Fibroblast of lung (primary cell): ENCODE measurements at regions not wholly inside any gene's neighbourhood (a gene's known extent, or its start where the extent isn't known, plus 50 kb on each side); places are given as distances from the start of the nearest gene placed in this dataset.

Experiments
- DNase-seq, 2 donors: peaks; one replicate each; pipeline versions ENCODE4 v3.0.0 to v3.0.0-alpha.2; 2010; ENCODE audit warnings: low read depth in 2 of 2
- H2AFZ ChIP-seq: 2 replicates; pipeline ENCODE4 v1.5.1; 2012; ENCODE audit warnings: low read length, control low read depth, inconsistent platforms
- H3K27ac ChIP-seq: 2 replicates; pipeline ENCODE4 v1.5.1; 2011; ENCODE audit warnings: low read length, control low read depth; ENCODE audit not compliant: insufficient read depth
- H3K27me3 ChIP-seq: 2 replicates; pipeline ENCODE4 v1.5.1; 2011; ENCODE audit warnings: mild to moderate bottlenecking, low read length; ENCODE audit not compliant: control insufficient read depth, insufficient read depth
- H3K36me3 ChIP-seq: 2 replicates; pipeline ENCODE4 v1.5.1; 2011; ENCODE audit warnings: low read length; ENCODE audit not compliant: control insufficient read depth, insufficient read depth
- H3K4me1 ChIP-seq: 2 replicates; pipeline ENCODE4 v1.5.1; 2011; ENCODE audit warnings: low read length; ENCODE audit not compliant: control insufficient read depth, insufficient read depth; ENCODE audit errors: extremely low read depth
- H3K4me2 ChIP-seq: 2 replicates; pipeline ENCODE4 v1.5.1; 2011; ENCODE audit warnings: low read length, control low read depth; ENCODE audit not compliant: insufficient read depth; ENCODE audit errors: extremely low read depth
- H3K4me3 ChIP-seq, 4 experiments: fragments of 200-600 bp in 1 of 4; sonication (generic) in 1 of 4; replicated peaks in 1 of 4; 2 replicates each; pipeline ENCODE4 v1.5.1; 2011 to 2016; ENCODE audit warnings: low read length in 4 of 4, low read depth in 3 of 4, mild to moderate bottlenecking in 3 of 4, control low read depth in 2 of 4, inconsistent platforms in 1 of 4, mixed read lengths in 1 of 4; ENCODE audit not compliant: insufficient read depth in 1 of 4; ENCODE audit errors: control extremely low read depth in 1 of 4
- H3K79me2 ChIP-seq: 2 replicates; pipeline ENCODE4 v1.5.1; 2012; ENCODE audit warnings: mild to moderate bottlenecking, low read length, inconsistent platforms; ENCODE audit not compliant: control insufficient read depth, insufficient read depth
- H3K9ac ChIP-seq: 2 replicates; pipeline ENCODE4 v1.5.1; 2011; ENCODE audit warnings: mild to moderate bottlenecking, low read length, control low read depth; ENCODE audit not compliant: insufficient read depth
- H3K9me3 ChIP-seq: 2 replicates; pipeline ENCODE4 v1.5.1; 2012; ENCODE audit warnings: low read depth, low read length; ENCODE audit not compliant: control insufficient read depth, insufficient read depth
- H4K20me1 ChIP-seq: 2 replicates; pipeline ENCODE4 v1.5.1; 2011; ENCODE audit warnings: low read length; ENCODE audit not compliant: control insufficient read depth, insufficient read depth; ENCODE audit errors: extremely low read depth
- CTCF ChIP-seq, 2 donors: IDR thresholded peaks in 1 of 2; conservative IDR thresholded peaks in 1 of 2; 1 replicate in 1 of 2; 2 replicates in 1 of 2; pipeline ENCODE4 v1.5.1; 2011 to 2012; ENCODE audit warnings: low read length in 2 of 2, control low read depth in 1 of 2, inconsistent platforms in 1 of 2, low read depth in 1 of 2, mild to moderate bottlenecking in 1 of 2
- EZH2 ChIP-seq: IDR thresholded peaks from 2 replicates; pipeline ENCODE4 v1.5.1; 2012; ENCODE audit warnings: low read length, control low read depth, mild to moderate bottlenecking; ENCODE audit errors: missing control alignments

DNA sequence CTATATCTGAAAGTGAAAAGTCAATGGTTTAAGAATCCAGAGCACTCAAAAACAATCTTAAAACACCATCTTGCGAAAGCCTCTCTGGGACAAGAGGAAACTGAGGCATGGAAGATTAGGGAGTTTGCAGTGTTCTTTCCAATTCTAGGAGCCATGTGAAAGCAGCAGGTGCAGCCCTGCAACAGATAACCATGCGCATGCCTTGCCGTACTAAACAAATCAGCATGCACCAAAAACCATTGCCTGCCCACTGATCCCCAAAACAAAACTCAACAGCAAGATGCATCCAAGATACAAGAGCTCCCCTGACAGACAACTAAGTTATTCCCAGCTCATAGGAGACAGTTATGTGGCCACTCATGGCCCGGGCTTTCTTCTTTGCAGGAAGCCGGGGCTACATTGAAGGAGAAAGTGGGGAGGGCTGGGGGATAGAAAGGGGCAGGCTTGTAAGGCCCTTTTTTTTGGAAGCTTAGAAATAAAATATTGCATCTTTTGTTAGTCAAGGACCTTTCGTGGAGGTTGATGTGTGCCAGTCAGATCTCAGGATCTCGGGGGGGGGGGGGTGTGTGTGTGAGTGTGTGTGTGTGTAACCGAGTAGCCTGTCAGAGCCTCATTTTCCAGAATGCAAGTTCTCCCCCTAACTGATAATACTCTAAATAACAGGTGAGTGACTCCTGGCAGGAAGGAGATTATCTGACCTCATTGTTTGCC is 178.4 kb downstream of the MBOAT1 start:
- Histone ChIP-seq H2AFZ (no peak overlapping the region), H3K4me1 (no peaks in the 10 kb centered on the region), H3K9me3 (no peaks in the 10 kb centered on the region), H3K9ac (no peak overlapping the region), H3K4me3 (no peak overlapping the region), H3K27ac (no peak overlapping the region), H3K4me2 (no peak overlapping the region), H3K79me2 (no peaks in the 10 kb centered on the region), H3K27me3 (no peaks in the 10 kb centered on the region), H4K20me1 (no peaks in the 10 kb centered on the region), H3K36me3 (no peaks in the 10 kb centered on the region)
- TF ChIP-seq EZH2 (no peak), CTCF (conservative IDR thresholded peaks at IDR 0.05 in 1 of 2, IDR thresholded peaks at IDR 0.05 in 1 of 2; ENCODE audit: low read depth in 1 of 2, low read length in 2 of 2) (no peak)
- no peak for DNase-seq

- Histone ChIP-seq H3K4me2 (no peak overlapping the region), H3K9ac (no peak overlapping the region), H4K20me1 (no peaks in the 10 kb centered on the region), H2AFZ (no peak overlapping the region), H3K79me2 (no peaks in the 10 kb centered on the region), H3K36me3 (no peaks in the 10 kb centered on the region), H3K27me3 (no peaks in the 10 kb centered on the region), H3K27ac (no peak overlapping the region), H3K4me1 (no peaks in the 10 kb centered on the region), H3K4me3 (no peak overlapping the region), H3K9me3 (no peaks in the 10 kb centered on the region)
- no peak for TF ChIP-seq EZH2
- TF ChIP-seq CTCF (conservative IDR thresholded peaks at IDR 0.05 in 1 of 2, IDR thresholded peaks at IDR 0.05 in 1 of 2; ENCODE audit: low read depth in 1 of 2, low read length in 2 of 2): no peak
- DNase-seq: no peak
Measured at GRCh38 chr6:20034408-20034769, 177.9 kb downstream of the MBOAT1 start.

DNA sequence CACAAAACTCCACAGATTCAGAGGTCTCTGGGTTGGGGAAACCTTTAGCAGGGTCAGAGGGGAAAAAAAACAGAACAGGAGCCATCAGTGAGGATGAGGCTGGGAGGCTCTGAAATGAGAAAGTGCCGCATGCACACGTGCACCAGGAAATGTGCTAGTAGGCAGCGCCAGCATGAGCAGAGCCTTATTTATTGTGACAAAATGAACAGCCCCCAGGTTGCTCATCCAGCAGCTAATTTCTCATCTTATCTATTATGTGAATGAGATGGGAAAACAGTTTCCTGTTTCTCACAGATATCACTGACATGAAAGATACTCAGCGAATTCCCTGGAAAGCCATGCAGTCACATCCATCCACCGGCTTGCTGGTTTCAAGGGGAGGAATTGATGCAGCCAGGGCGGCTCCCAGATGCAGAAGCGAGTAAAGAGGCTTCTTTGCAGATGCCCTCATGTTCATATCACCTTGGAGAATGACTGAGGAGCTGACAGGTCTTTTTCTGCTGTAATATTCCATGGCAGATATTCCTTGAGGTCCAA is 176.1 kb downstream of the MBOAT1 start:
- Histone ChIP-seq H3K27ac (no peak overlapping the region), H4K20me1 (no peaks in the 10 kb centered on the region), H3K9ac (no peak overlapping the region), H3K4me1 (no peaks in the 10 kb centered on the region), H3K4me3 (no peak overlapping the region), H3K9me3 (no peaks in the 10 kb centered on the region), H3K36me3 (no peaks in the 10 kb centered on the region), H2AFZ (no peak overlapping the region), H3K27me3 (no peaks in the 10 kb centered on the region), H3K4me2 (no peak overlapping the region), H3K79me2 (no peaks in the 10 kb centered on the region)
- TF ChIP-seq EZH2: no peak
- no peak for TF ChIP-seq CTCF (conservative IDR thresholded peaks at IDR 0.05 in 1 of 2, IDR thresholded peaks at IDR 0.05 in 1 of 2; ENCODE audit: low read depth in 1 of 2, low read length in 2 of 2)
- no peak for DNase-seq
